ENCODE measurements at regions not wholly inside any gene's neighbourhood (a gene's known extent, or its start where the extent isn't known, plus 50 kb on each side); places are given as distances from the start of the nearest gene placed in this dataset.
"Not testable (repeated sequence)": the region's sequence is repeated elsewhere in the genome, so short reads cannot be mapped to it uniquely, and the experiment has no call there.

DNA sequence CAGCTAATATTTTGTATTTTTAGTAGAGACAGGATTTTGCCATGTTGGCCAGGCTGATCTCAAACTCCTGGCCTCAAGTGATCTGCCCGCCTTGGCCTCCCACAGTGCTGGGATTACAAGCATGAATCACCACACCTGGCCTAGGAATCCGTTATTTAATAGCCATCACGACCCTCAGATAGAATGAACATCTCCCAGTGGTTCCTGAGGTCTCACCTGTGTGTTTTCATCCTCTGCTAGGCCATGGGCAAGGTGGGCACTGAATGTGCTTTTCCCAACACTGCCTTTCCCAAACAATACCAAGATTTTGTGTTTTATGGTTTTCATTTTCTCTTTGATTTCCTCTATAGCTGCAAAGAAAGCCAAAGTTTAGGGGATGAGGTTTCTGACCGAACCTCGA, 92.2 kb upstream of the SLC25A48 start:
- not testable (repeated sequence) for TF ChIP-seq EZH2 (IDR thresholded peaks at IDR 0.05); POLR2AphosphoS5 (IDR thresholded peaks at IDR 0.05; ENCODE audit: borderline replicate concordance, low read depth, low read length)
